ENCODE measurements at regions not wholly inside any gene's neighbourhood (a gene's known extent, or its start where the extent isn't known, plus 50 kb on each side); places are given as distances from the start of the nearest gene placed in this dataset.

GRCh38 chr15:25051399-25052154, 96.8 kb downstream of the SNRPN start:
- no peak for TF ChIP-seq CTCF (IDR thresholded peaks at IDR 0.05; ENCODE audit: control insufficient read depth, insufficient read depth, low read depth, low read length, missing control alignments)
- no peak overlapping the region for H3K4me3 ChIP-seq (ENCODE audit: control insufficient read depth, low read depth, low read length)
- no peak for DNase-seq (ENCODE audit: low read depth)

- no peak overlapping the region for H3K4me3 ChIP-seq (ENCODE audit: control insufficient read depth, low read depth, low read length)
- no peak for TF ChIP-seq CTCF (IDR thresholded peaks at IDR 0.05; ENCODE audit: control insufficient read depth, insufficient read depth, low read depth, low read length, missing control alignments)
- no peak for DNase-seq (ENCODE audit: low read depth)
Observed at GRCh38 chr15:25052191-25052999, 97.6 kb downstream of the SNRPN start.

GRCh38 chr15:25053000-25053815, 98.4 kb downstream of the SNRPN start:
- H3K4me3 ChIP-seq (ENCODE audit: control insufficient read depth, low read depth, low read length), result no peak overlapping the region
- DNase-seq (ENCODE audit: low read depth), result no peak
- no peak for TF ChIP-seq CTCF (IDR thresholded peaks at IDR 0.05; ENCODE audit: control insufficient read depth, insufficient read depth, low read depth, low read length, missing control alignments)

- TF ChIP-seq CTCF (IDR thresholded peaks at IDR 0.05; ENCODE audit: control insufficient read depth, insufficient read depth, low read depth, low read length, missing control alignments), result no peak
- DNase-seq (ENCODE audit: low read depth), result no peak
- no peak overlapping the region for H3K4me3 ChIP-seq (ENCODE audit: control insufficient read depth, low read depth, low read length)
Observed at GRCh38 chr15:25054329-25054728, 99.5 kb downstream of the SNRPN start.

GRCh38 chr15:25054943-25055342, 100.2 kb downstream of the SNRPN start:
- DNase-seq (ENCODE audit: low read depth), result no peak
- H3K4me3 ChIP-seq (ENCODE audit: control insufficient read depth, low read depth, low read length), result no peak overlapping the region
- no peak for TF ChIP-seq CTCF (IDR thresholded peaks at IDR 0.05; ENCODE audit: control insufficient read depth, insufficient read depth, low read depth, low read length, missing control alignments)

- no peak for TF ChIP-seq CTCF (IDR thresholded peaks at IDR 0.05; ENCODE audit: control insufficient read depth, insufficient read depth, low read depth, low read length, missing control alignments)
- no peak for DNase-seq (ENCODE audit: low read depth)
- no peak overlapping the region for H3K4me3 ChIP-seq (ENCODE audit: control insufficient read depth, low read depth, low read length)
Observed at GRCh38 chr15:25055356-25056068, 100.7 kb downstream of the SNRPN start.
